ENCODE measurements at regions not wholly inside any gene's neighbourhood (a gene's known extent, or its start where the extent isn't known, plus 50 kb on each side); places are given as distances from the start of the nearest gene placed in this dataset.

DNA sequence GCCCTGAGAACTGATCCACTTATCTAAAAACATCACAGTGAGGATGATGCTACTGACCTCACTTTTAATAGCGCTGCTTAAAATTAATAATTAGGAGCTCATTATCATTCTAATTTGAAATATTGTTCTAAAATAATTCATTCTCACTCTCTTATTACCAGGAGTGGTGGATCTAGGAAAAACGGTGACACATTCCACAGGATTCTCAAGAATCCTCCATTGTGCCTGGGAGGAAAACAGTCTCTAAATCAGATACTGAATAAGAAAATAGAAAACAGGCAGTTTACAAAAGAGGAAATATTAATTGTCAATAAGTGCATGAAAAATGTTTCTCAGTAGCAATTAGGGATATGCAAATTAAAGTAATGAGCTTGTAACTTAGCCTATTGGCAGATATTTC, 187.4 kb downstream of the TENT5A start:
- TF ChIP-seq CTCF (IDR thresholded peaks at IDR 0.05; ENCODE audit: low read length) = no peak
- no peak for TF ChIP-seq EZH2 (IDR thresholded peaks at IDR 0.05; ENCODE audit: borderline replicate concordance, low read length)

Data from OCI-LY1 (cell line).